ENCODE measurements at regions not wholly inside any gene's neighbourhood (a gene's known extent, or its start where the extent isn't known, plus 50 kb on each side); places are given as distances from the start of the nearest gene placed in this dataset.

- Mint-ChIP-seq H3K4me1 (no peaks in the 10 kb centered on the region), H3K4me3 (no peak overlapping the region), H3K27ac (no peak overlapping the region), H3K27me3 (ENCODE audit: low read depth) (no peaks in the 10 kb centered on the region), H3K36me3 (peaks cover 15% of the 10 kb centered on the region), H3K9me3 (peaks cover 28% of the 10 kb centered on the region)
- POLR2A ChIA-PET: no interaction called here
- ATAC-seq: no peak
- CTCF ChIA-PET: no interaction called here
- no peak for DNase-seq (ENCODE audit: low spot score)
- TF ChIP-seq NR3C1 (CRISPR knock-in tag; conservative IDR thresholded peaks at IDR 0.05; ENCODE audit: low read depth) (no peak), RORB (CRISPR knock-in tag; IDR thresholded peaks at IDR 0.05) (no peak), EMX1 (CRISPR knock-in tag; IDR thresholded peaks at IDR 0.05) (no peak)
Observed at GRCh38 chr5:86008704-86009103, 609.0 kb upstream of the COX7C start.

- no peak overlapping the region for H3K4me3 Mint-ChIP-seq
- H3K9me3 Mint-ChIP-seq: peaks cover 28% of the 10 kb centered on the region
- CTCF ChIA-PET: no interaction called here
- no peaks in the 10 kb centered on the region for H3K4me1 Mint-ChIP-seq
- ATAC-seq: no peak
- POLR2A ChIA-PET: no interaction called here
- H3K27ac Mint-ChIP-seq: no peak overlapping the region
- H3K36me3 Mint-ChIP-seq: peaks cover 15% of the 10 kb centered on the region
- no peak for DNase-seq (ENCODE audit: low spot score)
- no peaks in the 10 kb centered on the region for H3K27me3 Mint-ChIP-seq (ENCODE audit: low read depth)
- TF ChIP-seq, protein P1, sequence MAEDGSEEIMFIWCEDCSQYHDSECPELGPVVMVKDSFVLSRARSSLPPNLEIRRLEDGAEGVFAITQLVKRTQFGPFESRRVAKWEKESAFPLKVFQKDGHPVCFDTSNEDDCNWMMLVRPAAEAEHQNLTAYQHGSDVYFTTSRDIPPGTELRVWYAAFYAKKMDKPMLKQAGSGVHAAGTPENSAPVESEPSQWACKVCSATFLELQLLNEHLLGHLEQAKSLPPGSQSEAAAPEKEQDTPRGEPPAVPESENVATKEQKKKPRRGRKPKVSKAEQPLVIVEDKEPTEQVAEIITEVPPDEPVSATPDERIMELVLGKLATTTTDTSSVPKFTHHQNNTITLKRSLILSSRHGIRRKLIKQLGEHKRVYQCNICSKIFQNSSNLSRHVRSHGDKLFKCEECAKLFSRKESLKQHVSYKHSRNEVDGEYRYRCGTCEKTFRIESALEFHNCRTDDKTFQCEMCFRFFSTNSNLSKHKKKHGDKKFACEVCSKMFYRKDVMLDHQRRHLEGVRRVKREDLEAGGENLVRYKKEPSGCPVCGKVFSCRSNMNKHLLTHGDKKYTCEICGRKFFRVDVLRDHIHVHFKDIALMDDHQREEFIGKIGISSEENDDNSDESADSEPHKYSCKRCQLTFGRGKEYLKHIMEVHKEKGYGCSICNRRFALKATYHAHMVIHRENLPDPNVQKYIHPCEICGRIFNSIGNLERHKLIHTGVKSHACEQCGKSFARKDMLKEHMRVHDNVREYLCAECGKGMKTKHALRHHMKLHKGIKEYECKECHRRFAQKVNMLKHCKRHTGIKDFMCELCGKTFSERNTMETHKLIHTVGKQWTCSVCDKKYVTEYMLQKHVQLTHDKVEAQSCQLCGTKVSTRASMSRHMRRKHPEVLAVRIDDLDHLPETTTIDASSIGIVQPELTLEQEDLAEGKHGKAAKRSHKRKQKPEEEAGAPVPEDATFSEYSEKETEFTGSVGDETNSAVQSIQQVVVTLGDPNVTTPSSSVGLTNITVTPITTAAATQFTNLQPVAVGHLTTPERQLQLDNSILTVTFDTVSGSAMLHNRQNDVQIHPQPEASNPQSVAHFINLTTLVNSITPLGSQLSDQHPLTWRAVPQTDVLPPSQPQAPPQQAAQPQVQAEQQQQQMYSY (CRISPR knock-in tag; IDR thresholded peaks at IDR 0.05): no peak
- no peak for TF ChIP-seq FOXJ3 (CRISPR knock-in tag; IDR thresholded peaks at IDR 0.05; ENCODE audit: borderline replicate concordance)
- TF ChIP-seq HMGXB4 (CRISPR knock-in tag; IDR thresholded peaks at IDR 0.05): no peak
- TF ChIP-seq, protein P2, sequence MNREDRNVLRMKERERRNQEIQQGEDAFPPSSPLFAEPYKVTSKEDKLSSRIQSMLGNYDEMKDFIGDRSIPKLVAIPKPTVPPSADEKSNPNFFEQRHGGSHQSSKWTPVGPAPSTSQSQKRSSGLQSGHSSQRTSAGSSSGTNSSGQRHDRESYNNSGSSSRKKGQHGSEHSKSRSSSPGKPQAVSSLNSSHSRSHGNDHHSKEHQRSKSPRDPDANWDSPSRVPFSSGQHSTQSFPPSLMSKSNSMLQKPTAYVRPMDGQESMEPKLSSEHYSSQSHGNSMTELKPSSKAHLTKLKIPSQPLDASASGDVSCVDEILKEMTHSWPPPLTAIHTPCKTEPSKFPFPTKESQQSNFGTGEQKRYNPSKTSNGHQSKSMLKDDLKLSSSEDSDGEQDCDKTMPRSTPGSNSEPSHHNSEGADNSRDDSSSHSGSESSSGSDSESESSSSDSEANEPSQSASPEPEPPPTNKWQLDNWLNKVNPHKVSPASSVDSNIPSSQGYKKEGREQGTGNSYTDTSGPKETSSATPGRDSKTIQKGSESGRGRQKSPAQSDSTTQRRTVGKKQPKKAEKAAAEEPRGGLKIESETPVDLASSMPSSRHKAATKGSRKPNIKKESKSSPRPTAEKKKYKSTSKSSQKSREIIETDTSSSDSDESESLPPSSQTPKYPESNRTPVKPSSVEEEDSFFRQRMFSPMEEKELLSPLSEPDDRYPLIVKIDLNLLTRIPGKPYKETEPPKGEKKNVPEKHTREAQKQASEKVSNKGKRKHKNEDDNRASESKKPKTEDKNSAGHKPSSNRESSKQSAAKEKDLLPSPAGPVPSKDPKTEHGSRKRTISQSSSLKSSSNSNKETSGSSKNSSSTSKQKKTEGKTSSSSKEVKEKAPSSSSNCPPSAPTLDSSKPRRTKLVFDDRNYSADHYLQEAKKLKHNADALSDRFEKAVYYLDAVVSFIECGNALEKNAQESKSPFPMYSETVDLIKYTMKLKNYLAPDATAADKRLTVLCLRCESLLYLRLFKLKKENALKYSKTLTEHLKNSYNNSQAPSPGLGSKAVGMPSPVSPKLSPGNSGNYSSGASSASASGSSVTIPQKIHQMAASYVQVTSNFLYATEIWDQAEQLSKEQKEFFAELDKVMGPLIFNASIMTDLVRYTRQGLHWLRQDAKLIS (CRISPR knock-in tag; IDR thresholded peaks at IDR 0.05; ENCODE audit: borderline replicate concordance): no peak
- no peak for TF ChIP-seq E2F1 (CRISPR knock-in tag; IDR thresholded peaks at IDR 0.05)
- TF ChIP-seq CDX4 (CRISPR knock-in tag; IDR thresholded peaks at IDR 0.05; ENCODE audit: borderline replicate concordance): no peak
- no peak for TF ChIP-seq ETV6 (CRISPR knock-in tag; IDR thresholded peaks at IDR 0.05)
- TF ChIP-seq ZNF425 (CRISPR knock-in tag; conservative IDR thresholded peaks at IDR 0.05): no peak
- no peak for TF ChIP-seq ATF2 (CRISPR knock-in tag; IDR thresholded peaks at IDR 0.05; ENCODE audit: borderline replicate concordance, low read depth)
- no peak for TF ChIP-seq NR2C2 (CRISPR knock-in tag; IDR thresholded peaks at IDR 0.05)
- TF ChIP-seq ATF6 (CRISPR knock-in tag; IDR thresholded peaks at IDR 0.05): no peak
- TF ChIP-seq OVOL2 (CRISPR knock-in tag; IDR thresholded peaks at IDR 0.05; ENCODE audit: borderline replicate concordance): no peak
- TF ChIP-seq RELA (CRISPR knock-in tag; IDR thresholded peaks at IDR 0.05; ENCODE audit: borderline replicate concordance): no peak
Observed at GRCh38 chr5:86011937-86012336, 605.8 kb upstream of the COX7C start.
